Transverse colon (tissue), 4 donors: ENCODE measurements at regions not wholly inside any gene's neighbourhood (a gene's known extent, or its start where the extent isn't known, plus 50 kb on each side); places are given as distances from the start of the nearest gene placed in this dataset.

ENCODE experiments used
- DNase-seq: peaks from one replicate; pipeline ENCODE4 v3.0.0-alpha.2; 2019
- H3K27ac ChIP-seq, 4 donors: fragments of 200-600 bp; sonication (generic); 2 replicates each; pipeline ENCODE4 v1.5.1; 2016 to 2018; ENCODE audit warnings: inconsistent platforms in 4 of 4
- H3K27me3 ChIP-seq: fragments of 200-600 bp; sonication (generic); 2 replicates; pipeline ENCODE4 v1.5.1; 2017; ENCODE audit warnings: inconsistent platforms
- H3K36me3 ChIP-seq, 4 donors: fragments of 200-600 bp; sonication (generic); 2 replicates each; pipeline ENCODE4 v1.5.1; 2017 to 2019; ENCODE audit warnings: inconsistent platforms in 4 of 4
- H3K4me1 ChIP-seq, 4 donors: fragments of 200-600 bp; sonication (generic); 2 replicates each; pipeline ENCODE4 v1.5.1; 2017 to 2020; ENCODE audit warnings: inconsistent platforms in 4 of 4
- H3K4me3 ChIP-seq, 4 donors: fragments of 200-600 bp; sonication (generic); 1 replicate in 1 of 4; 2 replicates in 3 of 4; pipeline versions ENCODE4 v1.5.1 to v1.6.1; 2017 to 2019; ENCODE audit warnings: inconsistent platforms in 4 of 4
- H3K9me3 ChIP-seq, 2 donors: fragments of 200-600 bp; sonication (generic); 2 replicates each; pipeline ENCODE4 v1.5.1; 2017 to 2019; ENCODE audit warnings: inconsistent platforms in 2 of 2
- CTCF ChIP-seq, 5 experiments: fragments of 200-600 bp in 3 of 5; fragments of 450-650 bp in 2 of 5; sonication (generic) in 3 of 5; IDR thresholded peaks; 1 replicate in 2 of 5; 2 replicates in 3 of 5; pipeline ENCODE4 v1.5.1; 2016 to 2017; ENCODE audit warnings: antibody characterized with exemption in 5 of 5, inconsistent platforms in 3 of 5, mild to moderate bottlenecking in 2 of 5, moderate library complexity in 1 of 5
- EP300 ChIP-seq: sonication (generic); formaldehyde crosslinking; IDR thresholded peaks from one replicate; pipeline ENCODE4 v1.6.1; 2017; ENCODE audit warnings: antibody characterized with exemption, low read depth
- POLR2A ChIP-seq: fragments of 450-650 bp; IDR thresholded peaks from one replicate; pipeline ENCODE4 v1.6.1; 2016; ENCODE audit warnings: antibody characterized with exemption, mild to moderate bottlenecking, moderate library complexity
- POLR2AphosphoS5 ChIP-seq, 3 donors: sonication (generic); formaldehyde crosslinking; IDR thresholded peaks; one replicate each; pipeline ENCODE4 v1.6.1; 2016; ENCODE audit warnings: antibody characterized with exemption in 3 of 3
- WGBS, 2 donors: methylation state at CpG; one replicate each; pipeline ENCODE4 v1.1.5; 2018; ENCODE audit warnings: low coverage in 1 of 2; 5-methylcytosine and 5-hydroxymethylcytosine counted together
- in situ Hi-C, 4 donors: fragments of 200-750 bp; cut with MboI; loops; one replicate each; pipeline versions ENCODE4 v1.15.0 to v1.15.1; 2017; ENCODE audit warnings: low sequenced_read_pairs in 3 of 4, low pct_ligation_motif_present in 1 of 4, low pct_unique_long_range_greater_than_20kb in 1 of 4
- intact Hi-C: fragments of 100-400 bp; cut with DNase I; formaldehyde crosslinking; loops from one replicate; pipeline ENCODE4 v1.15.1; 2023; ENCODE audit warnings: low total_unique reads

GRCh38 chr6:119980802-119981201, 631.2 kb upstream of the MAN1A1 start:
- peaks cover 0 to 11% (median 2%) of the 10 kb centered on the region in 4 donors for H3K4me1 ChIP-seq
- intact Hi-C loops: no loop called here
- no peaks in the 10 kb centered on the region for H3K9me3 ChIP-seq
- DNase-seq: no peak
- no peaks in the 10 kb centered on the region for H3K27me3 ChIP-seq
- no peaks in the 10 kb centered on the region for H3K36me3 ChIP-seq
- in situ Hi-C loops: no loop called here
- TF ChIP-seq EP300: no peak
- no peak for TF ChIP-seq POLR2AphosphoS5 (IDR thresholded peaks at IDR 0.05)
- no peak for TF ChIP-seq POLR2A
- TF ChIP-seq CTCF (IDR thresholded peaks at IDR 0.05): no peak
- no peak overlapping the region for H3K27ac ChIP-seq
- H3K4me3 ChIP-seq: no peak overlapping the region
- 77 to 88% methylated on average over 1 of the region's 1 CpG for WGBS, 2 donors

GRCh38 chr6:119979862-119980261, 630.3 kb upstream of the MAN1A1 start:
- Histone ChIP-seq H3K36me3 (no peaks in the 10 kb centered on the region), H3K4me1 (peaks cover 0 to 16% (median 2%) of the 10 kb centered on the region in 4 donors), H3K27me3 (no peaks in the 10 kb centered on the region), H3K9me3 (no peaks in the 10 kb centered on the region), H3K27ac (no peak overlapping the region), H3K4me3 (no peak overlapping the region)
- intact Hi-C loops (loop anchor here (10.0 kb wide), 1 partner anchor 985 kb away; no protein-coding TSS in a partner anchor), in situ Hi-C loops (no loop called here)
- 18 to 20% methylated on average over 1 of the region's 1 CpG for WGBS, 2 donors
- TF ChIP-seq EP300 (no peak), CTCF (IDR thresholded peaks at IDR 0.05) (no peak), POLR2AphosphoS5 (IDR thresholded peaks at IDR 0.05) (no peak), POLR2A (no peak)
- DNase-seq: no peak

GRCh38 chr6:119978274-119978889, 628.8 kb upstream of the MAN1A1 start:
- no peaks in the 10 kb centered on the region for H3K36me3 ChIP-seq
- in situ Hi-C loops: no loop called here
- DNase-seq: no peak
- H3K27me3 ChIP-seq: no peaks in the 10 kb centered on the region
- no peak overlapping the region for H3K27ac ChIP-seq
- no peak overlapping the region for H3K4me3 ChIP-seq
- TF ChIP-seq CTCF (IDR thresholded peaks at IDR 0.05): peak in 4 of 5 experiments; percentile 22 to 37 (median 27)
- TF ChIP-seq POLR2A: no peak
- H3K4me1 ChIP-seq: peaks cover 0 to 23% (median 3%) of the 10 kb centered on the region in 4 donors
- intact Hi-C loops: loop anchor here (10.0 kb wide), 1 partner anchor 984 kb away; no protein-coding TSS in a partner anchor
- no peaks in the 10 kb centered on the region for H3K9me3 ChIP-seq
- WGBS, 2 donors: 86 to 88% methylated on average over 2 of the region's 2 CpGs

GRCh38 chr6:119974430-119975159, 625.0 kb upstream of the MAN1A1 start:
- Histone ChIP-seq H3K4me1 (peaks cover 0 to 23% (median 3%) of the 10 kb centered on the region in 4 donors), H3K36me3 (no peaks in the 10 kb centered on the region), H3K9me3 (no peaks in the 10 kb centered on the region), H3K4me3 (no peak overlapping the region), H3K27me3 (no peaks in the 10 kb centered on the region), H3K27ac (no peak overlapping the region)
- DNase-seq: peak; percentile 12
- TF ChIP-seq EP300 (no peak), CTCF (IDR thresholded peaks at IDR 0.05) (no peak), POLR2A (no peak)
- intact Hi-C loops (loop anchor here (10.0 kb wide), 1 partner anchor 980 kb away; no protein-coding TSS in a partner anchor), in situ Hi-C loops (no loop called here)
- 82 to 87% methylated on average over 6 of the region's 6 CpGs for WGBS, 2 donors
